C4-2B (cell line): ENCODE measurements at regions not wholly inside any gene's neighbourhood (a gene's known extent, or its start where the extent isn't known, plus 50 kb on each side); places are given as distances from the start of the nearest gene placed in this dataset.

Experiments
- H3K27ac ChIP-seq: fragments of 450-650 bp; 2 replicates; pipeline ENCODE4 v1.5.1; 2017
- ZFX ChIP-seq: fragments of 450-650 bp; IDR thresholded peaks from 2 replicates; pipeline ENCODE4 v1.6.1; 2017
- TF ChIP-seq, protein P1 (sequence below): fragments of 450-650 bp; conservative IDR thresholded peaks from 2 replicates; pipeline ENCODE4 v1.5.1; 2017; ENCODE audit warnings: mild to moderate bottlenecking

DNA sequence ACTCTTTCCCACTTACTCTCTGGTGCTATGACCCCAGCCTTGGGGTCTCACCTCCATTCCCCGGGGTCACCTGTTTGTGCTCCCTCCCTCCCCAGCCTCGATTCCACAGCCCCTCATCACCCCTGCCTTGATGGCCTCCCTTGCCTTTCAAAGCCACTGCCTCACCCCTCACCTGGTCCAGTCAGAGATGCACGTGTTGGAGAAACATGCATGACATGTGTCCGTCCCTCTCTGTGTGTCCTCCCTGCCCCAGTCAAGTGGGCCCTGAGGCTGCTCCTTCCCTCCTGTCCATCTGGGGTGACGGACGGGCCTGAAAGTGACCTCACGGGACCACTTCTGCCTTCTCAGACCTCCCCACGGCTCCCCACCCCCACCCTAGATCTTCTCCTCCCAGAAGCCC lies 82.3 kb upstream of the TWIST2 start:
- H3K27ac ChIP-seq, result no peak overlapping the region
- TF ChIP-seq, protein P1, sequence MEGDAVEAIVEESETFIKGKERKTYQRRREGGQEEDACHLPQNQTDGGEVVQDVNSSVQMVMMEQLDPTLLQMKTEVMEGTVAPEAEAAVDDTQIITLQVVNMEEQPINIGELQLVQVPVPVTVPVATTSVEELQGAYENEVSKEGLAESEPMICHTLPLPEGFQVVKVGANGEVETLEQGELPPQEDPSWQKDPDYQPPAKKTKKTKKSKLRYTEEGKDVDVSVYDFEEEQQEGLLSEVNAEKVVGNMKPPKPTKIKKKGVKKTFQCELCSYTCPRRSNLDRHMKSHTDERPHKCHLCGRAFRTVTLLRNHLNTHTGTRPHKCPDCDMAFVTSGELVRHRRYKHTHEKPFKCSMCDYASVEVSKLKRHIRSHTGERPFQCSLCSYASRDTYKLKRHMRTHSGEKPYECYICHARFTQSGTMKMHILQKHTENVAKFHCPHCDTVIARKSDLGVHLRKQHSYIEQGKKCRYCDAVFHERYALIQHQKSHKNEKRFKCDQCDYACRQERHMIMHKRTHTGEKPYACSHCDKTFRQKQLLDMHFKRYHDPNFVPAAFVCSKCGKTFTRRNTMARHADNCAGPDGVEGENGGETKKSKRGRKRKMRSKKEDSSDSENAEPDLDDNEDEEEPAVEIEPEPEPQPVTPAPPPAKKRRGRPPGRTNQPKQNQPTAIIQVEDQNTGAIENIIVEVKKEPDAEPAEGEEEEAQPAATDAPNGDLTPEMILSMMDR, result no peak
- no peak for TF ChIP-seq ZFX

- no peak overlapping the region for H3K27ac ChIP-seq
- TF ChIP-seq ZFX, result no peak
- TF ChIP-seq, protein P1, result no peak; the same call in 1 of the 2 replicates
Observed at GRCh38 chr2:238771218-238771617, 76.7 kb upstream of the TWIST2 start.

- no peak overlapping the region for H3K27ac ChIP-seq
- TF ChIP-seq, protein P1, result no peak
- TF ChIP-seq ZFX, result no peak
Observed at GRCh38 chr2:238771639-238772038, 76.2 kb upstream of the TWIST2 start.

DNA sequence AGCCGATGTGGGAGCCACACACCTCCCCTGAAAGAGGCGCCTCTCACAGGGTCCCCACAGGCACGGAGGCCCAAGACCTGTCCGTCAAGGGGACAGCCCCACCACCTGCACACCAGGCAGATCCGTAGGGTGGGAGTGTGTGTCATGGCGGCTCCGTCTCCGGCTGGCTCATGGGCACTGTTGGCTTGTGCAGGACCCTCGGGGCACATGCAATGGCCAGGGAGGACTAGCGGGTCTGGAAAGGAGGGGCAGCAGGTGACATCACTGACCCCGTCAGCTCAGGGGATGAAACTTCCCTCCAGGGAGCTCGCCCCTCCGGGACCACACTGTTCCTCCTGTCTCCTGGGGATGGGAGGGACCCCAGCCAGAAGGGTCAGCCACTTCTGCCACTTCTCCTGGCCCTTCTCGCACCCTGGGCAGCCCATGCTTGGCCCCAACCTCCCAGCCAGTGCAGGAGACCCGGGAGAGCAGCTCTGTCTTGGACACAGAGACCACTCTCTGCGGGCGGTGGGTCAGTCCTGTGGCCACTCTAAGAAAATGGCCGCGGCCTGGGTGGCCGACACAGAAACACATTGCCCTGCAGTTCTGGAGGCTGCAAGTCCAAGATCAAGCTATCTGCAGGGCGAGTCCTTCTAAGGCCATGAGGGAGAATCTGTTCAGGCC lies 75.1 kb upstream of the TWIST2 start:
- H3K27ac ChIP-seq, result no peak overlapping the region
- TF ChIP-seq, protein P1, result no peak
- TF ChIP-seq ZFX, result no peak

DNA sequence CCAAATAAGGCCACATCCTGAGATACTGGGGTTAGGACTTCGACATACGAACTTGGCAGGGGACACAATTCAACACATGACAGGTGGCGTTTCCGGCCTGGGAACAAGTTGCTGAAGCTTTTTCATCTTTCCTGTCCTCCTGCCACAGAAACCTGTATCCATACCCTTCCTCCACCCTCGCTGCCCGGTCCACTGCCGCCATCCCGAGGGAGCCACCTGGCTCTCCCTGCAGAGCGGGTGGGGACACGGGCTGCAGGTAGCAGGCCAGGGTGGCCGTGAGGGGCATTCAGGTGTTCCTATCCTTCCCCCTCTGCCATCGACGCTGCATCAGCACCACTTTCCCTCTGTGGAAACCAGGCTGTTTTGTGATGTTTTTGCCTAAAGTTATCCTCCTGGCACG lies 74.4 kb upstream of the TWIST2 start:
- no peak overlapping the region for H3K27ac ChIP-seq
- TF ChIP-seq, protein P1, result no peak
- no peak for TF ChIP-seq ZFX

DNA sequence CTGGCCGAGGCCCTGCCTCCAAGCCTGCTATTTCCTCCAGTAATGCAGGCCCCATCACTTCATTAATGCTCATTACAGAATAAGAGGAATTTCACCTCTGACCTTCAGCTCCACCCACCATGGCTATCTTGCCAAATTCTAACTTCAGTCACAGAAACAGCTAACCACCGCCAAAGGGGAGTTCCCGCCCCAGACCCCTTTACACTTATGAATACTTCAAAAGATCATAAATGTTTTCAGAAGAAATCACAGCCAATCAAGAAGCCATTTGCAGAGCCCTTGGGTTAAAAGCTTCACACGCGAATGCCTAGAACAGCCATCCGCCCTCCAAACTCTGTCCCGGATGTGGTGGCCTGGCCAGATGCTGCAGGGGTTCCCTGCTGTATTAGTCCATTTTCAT lies 73.8 kb upstream of the TWIST2 start:
- TF ChIP-seq, protein P1, result no peak
- TF ChIP-seq ZFX, result no peak
- H3K27ac ChIP-seq, result no peak overlapping the region

- no peak overlapping the region for H3K27ac ChIP-seq
- no peak for TF ChIP-seq ZFX
- TF ChIP-seq, protein P1, result no peak
Observed at GRCh38 chr2:238774980-238775509, 72.8 kb upstream of the TWIST2 start.
